Osteocyte (in vitro differentiated cells): ENCODE measurements at regions not wholly inside any gene's neighbourhood (a gene's known extent, or its start where the extent isn't known, plus 50 kb on each side); places are given as distances from the start of the nearest gene placed in this dataset.

ENCODE experiments used
- DNase-seq: peaks from one replicate; pipeline ENCODE4 v3.0.0; 2021; ENCODE audit warnings: mixed read lengths; ENCODE audit not compliant: unreplicated experiment; ENCODE audit errors: extremely low spot score
- H3K27ac Mint-ChIP-seq: one replicate; pipeline ENCODE4 v1.8.0; 2021; ENCODE audit warnings: mild to moderate bottlenecking, mixed read lengths; ENCODE audit not compliant: unreplicated experiment
- H3K27me3 Mint-ChIP-seq: one replicate; pipeline ENCODE4 v1.8.0; 2021; ENCODE audit warnings: mixed read lengths; ENCODE audit not compliant: unreplicated experiment
- H3K36me3 Mint-ChIP-seq: one replicate; pipeline ENCODE4 v1.8.0; 2021; ENCODE audit warnings: mixed read lengths; ENCODE audit not compliant: unreplicated experiment
- H3K4me1 Mint-ChIP-seq: one replicate; pipeline ENCODE4 v1.8.0; 2021; ENCODE audit warnings: mixed read lengths; ENCODE audit not compliant: unreplicated experiment
- H3K4me3 Mint-ChIP-seq: one replicate; pipeline ENCODE4 v1.8.0; 2021; ENCODE audit warnings: mild to moderate bottlenecking, moderate library complexity, mixed read lengths; ENCODE audit not compliant: unreplicated experiment
- H3K9me3 Mint-ChIP-seq: one replicate; pipeline ENCODE4 v1.8.0; 2021; ENCODE audit warnings: mixed read lengths; ENCODE audit not compliant: unreplicated experiment
- TF ChIP-seq, protein P1 (sequence below): fragments of 200-600 bp; sonication (generic); IDR thresholded peaks from 2 replicates; pipeline ENCODE4 v1.5.0; 2021; ENCODE audit warnings: antibody characterized with exemption, mild to moderate bottlenecking, moderate library complexity

- Mint-ChIP-seq H3K9me3 (no peaks in the 10 kb centered on the region), H3K4me3 (no peak overlapping the region), H3K4me1 (peaks cover 8% of the 10 kb centered on the region), H3K27me3 (no peaks in the 10 kb centered on the region), H3K36me3 (no peaks in the 10 kb centered on the region), H3K27ac (no peak overlapping the region)
- TF ChIP-seq, protein P1, sequence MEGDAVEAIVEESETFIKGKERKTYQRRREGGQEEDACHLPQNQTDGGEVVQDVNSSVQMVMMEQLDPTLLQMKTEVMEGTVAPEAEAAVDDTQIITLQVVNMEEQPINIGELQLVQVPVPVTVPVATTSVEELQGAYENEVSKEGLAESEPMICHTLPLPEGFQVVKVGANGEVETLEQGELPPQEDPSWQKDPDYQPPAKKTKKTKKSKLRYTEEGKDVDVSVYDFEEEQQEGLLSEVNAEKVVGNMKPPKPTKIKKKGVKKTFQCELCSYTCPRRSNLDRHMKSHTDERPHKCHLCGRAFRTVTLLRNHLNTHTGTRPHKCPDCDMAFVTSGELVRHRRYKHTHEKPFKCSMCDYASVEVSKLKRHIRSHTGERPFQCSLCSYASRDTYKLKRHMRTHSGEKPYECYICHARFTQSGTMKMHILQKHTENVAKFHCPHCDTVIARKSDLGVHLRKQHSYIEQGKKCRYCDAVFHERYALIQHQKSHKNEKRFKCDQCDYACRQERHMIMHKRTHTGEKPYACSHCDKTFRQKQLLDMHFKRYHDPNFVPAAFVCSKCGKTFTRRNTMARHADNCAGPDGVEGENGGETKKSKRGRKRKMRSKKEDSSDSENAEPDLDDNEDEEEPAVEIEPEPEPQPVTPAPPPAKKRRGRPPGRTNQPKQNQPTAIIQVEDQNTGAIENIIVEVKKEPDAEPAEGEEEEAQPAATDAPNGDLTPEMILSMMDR: no peak
- no peak for DNase-seq
These were observed 73.8 kb upstream of the SPINK5 start for GRCh38 chr5:147989994-147990393.

GRCh38 chr5:147989239-147989638, 74.5 kb upstream of the SPINK5 start:
- DNase-seq: no peak
- H3K9me3 Mint-ChIP-seq: no peaks in the 10 kb centered on the region
- H3K27ac Mint-ChIP-seq: no peak overlapping the region

DNA sequence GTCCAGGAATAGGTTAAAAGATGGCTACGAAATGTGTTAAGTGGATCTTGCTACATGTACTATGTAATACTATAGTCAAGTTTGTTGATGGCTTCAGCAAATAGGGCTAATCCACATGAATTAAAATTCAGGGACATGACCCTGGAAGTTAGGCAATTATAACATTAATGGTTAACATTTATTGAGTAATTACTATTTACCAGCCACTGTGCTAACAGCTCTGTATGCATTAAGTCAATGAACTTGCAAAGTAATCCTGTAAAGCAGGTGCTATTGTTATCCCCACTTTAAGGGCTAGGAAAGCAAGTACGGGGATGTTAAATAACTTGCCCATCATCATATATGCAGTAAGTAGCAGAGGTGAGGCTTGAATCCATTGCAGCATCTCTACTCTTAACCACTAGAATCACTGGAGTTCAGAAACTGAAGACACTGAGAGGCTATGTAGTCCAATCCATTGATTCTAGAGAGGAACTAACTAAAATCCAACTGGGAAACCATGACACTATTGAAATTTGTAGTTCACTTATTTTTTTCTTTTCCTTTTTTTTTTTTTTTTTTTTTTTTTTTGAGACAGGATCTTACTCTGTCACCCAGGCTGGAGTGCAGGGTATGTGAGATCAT, 77.5 kb upstream of the SPINK5 start:
- no peak for DNase-seq
- TF ChIP-seq, protein P1: no peak
- Mint-ChIP-seq H3K4me3 (no peak overlapping the region), H3K9me3 (no peaks in the 10 kb centered on the region), H3K27ac (no peak overlapping the region), H3K36me3 (no peaks in the 10 kb centered on the region), H3K4me1 (peaks cover 8% of the 10 kb centered on the region), H3K27me3 (no peaks in the 10 kb centered on the region)

More at GRCh38 chr5:147989239-147989638, 74.5 kb upstream of the SPINK5 start:
- no peaks in the 10 kb centered on the region for H3K27me3 Mint-ChIP-seq
- TF ChIP-seq, protein P1: no peak
- H3K4me3 Mint-ChIP-seq: no peak overlapping the region
- H3K4me1 Mint-ChIP-seq: peaks cover 8% of the 10 kb centered on the region
- no peaks in the 10 kb centered on the region for H3K36me3 Mint-ChIP-seq

- Mint-ChIP-seq H3K9me3 (no peaks in the 10 kb centered on the region), H3K27ac (no peak overlapping the region), H3K4me1 (peaks cover 8% of the 10 kb centered on the region), H3K4me3 (no peak overlapping the region), H3K36me3 (no peaks in the 10 kb centered on the region), H3K27me3 (no peaks in the 10 kb centered on the region)
- no peak for DNase-seq
- TF ChIP-seq, protein P1: no peak
These were observed 78.2 kb upstream of the SPINK5 start for GRCh38 chr5:147985608-147986007.

GRCh38 chr5:147983742-147984141, 77.4 kb upstream of the C5orf46 start:
- TF ChIP-seq, protein P1: no peak
- no peak for DNase-seq
- H3K36me3 Mint-ChIP-seq: peaks cover under 1% of the 10 kb centered on the region
- no peak overlapping the region for H3K4me3 Mint-ChIP-seq
- no peak overlapping the region for H3K27ac Mint-ChIP-seq
- no peaks in the 10 kb centered on the region for H3K9me3 Mint-ChIP-seq
- H3K4me1 Mint-ChIP-seq: no peaks in the 10 kb centered on the region
- H3K27me3 Mint-ChIP-seq: no peaks in the 10 kb centered on the region
